ENCODE measurements at regions not wholly inside any gene's neighbourhood (a gene's known extent, or its start where the extent isn't known, plus 50 kb on each side); places are given as distances from the start of the nearest gene placed in this dataset.
A peak's percentile ranks its signal among the peaks of the same experiment; 100 is the strongest.

DNA sequence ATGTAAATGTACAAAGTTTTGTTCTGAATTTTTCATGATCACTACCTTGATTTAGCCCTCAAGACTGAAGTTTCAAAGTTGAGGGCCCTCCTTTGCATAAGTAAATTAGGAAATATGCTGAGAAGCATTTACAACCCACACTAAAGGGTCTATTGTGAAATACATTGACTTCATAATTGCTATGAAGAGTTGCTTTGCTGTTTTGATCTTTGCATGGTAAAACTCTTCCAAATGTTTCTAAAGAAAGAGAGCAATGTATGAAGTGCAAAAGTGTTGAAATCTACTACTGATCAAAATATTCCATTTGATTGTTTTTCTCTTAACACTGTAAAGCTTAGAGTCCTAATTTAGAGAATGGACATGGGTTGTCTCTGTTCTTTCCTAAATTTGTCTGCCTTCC, 77.2 kb downstream of the C7orf25 start:
- no peaks in the 10 kb centered on the region for H3K36me3 Mint-ChIP-seq (ENCODE audit: low read depth)
- CTCF ChIA-PET: interaction anchor here (0.8 to 1.0 kb wide), 2 partner anchors 42 to 107 kb away, joined by 3 read pairs; no protein-coding TSS in a partner anchor
- intact Hi-C loops (cut with micrococcal nuclease): no loop called here
- TF ChIP-seq, protein P1, sequence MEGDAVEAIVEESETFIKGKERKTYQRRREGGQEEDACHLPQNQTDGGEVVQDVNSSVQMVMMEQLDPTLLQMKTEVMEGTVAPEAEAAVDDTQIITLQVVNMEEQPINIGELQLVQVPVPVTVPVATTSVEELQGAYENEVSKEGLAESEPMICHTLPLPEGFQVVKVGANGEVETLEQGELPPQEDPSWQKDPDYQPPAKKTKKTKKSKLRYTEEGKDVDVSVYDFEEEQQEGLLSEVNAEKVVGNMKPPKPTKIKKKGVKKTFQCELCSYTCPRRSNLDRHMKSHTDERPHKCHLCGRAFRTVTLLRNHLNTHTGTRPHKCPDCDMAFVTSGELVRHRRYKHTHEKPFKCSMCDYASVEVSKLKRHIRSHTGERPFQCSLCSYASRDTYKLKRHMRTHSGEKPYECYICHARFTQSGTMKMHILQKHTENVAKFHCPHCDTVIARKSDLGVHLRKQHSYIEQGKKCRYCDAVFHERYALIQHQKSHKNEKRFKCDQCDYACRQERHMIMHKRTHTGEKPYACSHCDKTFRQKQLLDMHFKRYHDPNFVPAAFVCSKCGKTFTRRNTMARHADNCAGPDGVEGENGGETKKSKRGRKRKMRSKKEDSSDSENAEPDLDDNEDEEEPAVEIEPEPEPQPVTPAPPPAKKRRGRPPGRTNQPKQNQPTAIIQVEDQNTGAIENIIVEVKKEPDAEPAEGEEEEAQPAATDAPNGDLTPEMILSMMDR (IDR thresholded peaks at IDR 0.05): no peak
- H3K27me3 Mint-ChIP-seq: peaks cover 25% of the 10 kb centered on the region
- no peak overlapping the region for H3K4me3 Mint-ChIP-seq
- H3K27ac Mint-ChIP-seq: no peak overlapping the region
- DNase-seq: no peak
- ATAC-seq: no peak
- no peaks in the 10 kb centered on the region for H3K4me1 Mint-ChIP-seq (ENCODE audit: low read depth)
- no peaks in the 10 kb centered on the region for H3K9me3 Mint-ChIP-seq
- POLR2A ChIA-PET: no interaction called here

- TF ChIP-seq, protein P1 (IDR thresholded peaks at IDR 0.05): no peak
- CTCF ChIA-PET: no interaction called here
- Mint-ChIP-seq H3K27ac (no peak overlapping the region), H3K36me3 (ENCODE audit: low read depth) (no peaks in the 10 kb centered on the region), H3K9me3 (no peaks in the 10 kb centered on the region), H3K27me3 (peaks cover 22% of the 10 kb centered on the region), H3K4me3 (no peak overlapping the region), H3K4me1 (ENCODE audit: low read depth) (no peaks in the 10 kb centered on the region)
- POLR2A ChIA-PET: no interaction called here
- no peak for ATAC-seq
- DNase-seq: no peak
- intact Hi-C loops (cut with micrococcal nuclease): no loop called here
These were observed 78.5 kb downstream of the C7orf25 start for GRCh38 chr7:42833411-42833810.

DNA sequence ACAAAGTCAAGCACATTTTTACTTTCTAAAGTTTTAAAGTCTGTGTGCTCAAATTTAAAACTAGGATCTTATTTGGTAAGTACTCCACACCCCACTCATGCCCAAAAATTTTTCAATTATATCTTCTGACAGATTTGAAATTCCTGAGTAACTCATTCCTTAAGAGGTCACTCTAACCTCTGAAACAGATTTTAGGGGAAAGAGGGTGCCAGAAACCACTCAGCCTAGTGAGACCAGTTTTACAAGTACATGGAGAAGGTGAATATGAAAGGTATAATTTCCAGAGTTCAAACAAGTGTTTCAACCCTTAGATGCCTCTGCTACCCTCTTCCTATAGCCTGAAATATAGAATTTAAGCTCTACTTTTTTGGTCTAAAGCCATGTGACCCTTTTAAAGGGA, 79.2 kb downstream of the C7orf25 start:
- CTCF ChIA-PET: interaction anchor here (1.1 to 2.0 kb wide), 2 partner anchors 889 to 892 kb away, joined by 3 to 5 read pairs; no protein-coding TSS in a partner anchor
- POLR2A ChIA-PET: no interaction called here

DNA sequence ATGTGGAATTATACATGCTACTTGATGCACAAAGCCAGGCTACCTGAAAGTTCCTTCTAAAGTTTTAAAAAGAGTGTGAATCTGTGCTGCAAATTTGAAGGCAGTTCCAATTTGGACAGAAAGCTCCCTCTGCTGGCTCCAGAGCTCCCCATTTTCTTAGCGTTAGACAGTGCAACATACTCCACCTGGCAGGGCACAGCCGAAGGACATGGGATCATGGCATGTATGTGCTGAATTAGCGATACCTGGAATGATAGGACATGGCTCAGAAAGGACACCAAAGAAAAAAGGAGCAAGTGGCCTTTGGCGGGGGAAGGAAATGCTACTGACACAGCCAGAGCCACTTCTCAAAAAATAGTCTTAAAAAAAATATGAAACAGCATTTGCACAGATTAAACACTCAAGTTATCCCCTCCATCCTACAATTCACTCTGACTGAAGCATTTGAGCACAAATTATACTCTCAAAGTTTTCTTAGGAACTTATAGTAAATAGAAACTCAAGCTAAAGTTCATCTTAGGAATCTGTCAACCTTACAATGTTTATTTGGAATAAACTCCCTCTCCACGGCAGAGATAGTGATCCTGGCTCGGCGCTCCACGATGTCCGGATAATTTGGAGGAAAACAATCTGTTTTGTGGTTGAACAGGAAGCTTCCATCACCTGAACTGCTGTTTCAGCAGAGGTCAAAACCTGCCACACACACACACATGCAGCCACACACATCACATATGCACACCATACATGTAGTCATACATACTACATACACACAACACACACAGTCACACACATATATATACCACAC, 80.0 kb downstream of the C7orf25 start:
- TF ChIP-seq, protein P1 (IDR thresholded peaks at IDR 0.05): no peak
- CTCF ChIA-PET: interaction anchor here (1.1 to 2.0 kb wide), 2 partner anchors 889 to 891 kb away, joined by 3 to 5 read pairs; no protein-coding TSS in a partner anchor
- H3K9me3 Mint-ChIP-seq: no peaks in the 10 kb centered on the region

More for the DNA sequence above, 79.2 kb downstream of the C7orf25 start:
- no peaks in the 10 kb centered on the region for H3K4me1 Mint-ChIP-seq (ENCODE audit: low read depth)
- no peak overlapping the region for H3K4me3 Mint-ChIP-seq
- no peaks in the 10 kb centered on the region for H3K9me3 Mint-ChIP-seq
- no peaks in the 10 kb centered on the region for H3K36me3 Mint-ChIP-seq (ENCODE audit: low read depth)
- ATAC-seq (no peak), DNase-seq (no peak)
- H3K27ac Mint-ChIP-seq: no peak overlapping the region
- intact Hi-C loops (cut with micrococcal nuclease): no loop called here
- H3K27me3 Mint-ChIP-seq: peaks cover 16% of the 10 kb centered on the region
- TF ChIP-seq, protein P1 (IDR thresholded peaks at IDR 0.05): no peak

GRCh38 chr7:42831006-42831717, 80.7 kb downstream of the C7orf25 start:
- CTCF ChIA-PET: interaction anchor here (1.1 to 2.0 kb wide), 2 partner anchors 888 to 890 kb away, joined by 3 to 5 read pairs; no protein-coding TSS in a partner anchor
- POLR2A ChIA-PET: interaction anchor here (0.6 kb wide), 1 partner anchor 730 kb away, joined by 3 read pairs; no protein-coding TSS in a partner anchor
- DNase-seq (no peak), ATAC-seq (no peak)
- intact Hi-C loops (cut with micrococcal nuclease): no loop called here
- no peaks in the 10 kb centered on the region for H3K4me1 Mint-ChIP-seq (ENCODE audit: low read depth)
- H3K4me3 Mint-ChIP-seq: no peak overlapping the region
- no peaks in the 10 kb centered on the region for H3K9me3 Mint-ChIP-seq
- TF ChIP-seq, protein P1 (IDR thresholded peaks at IDR 0.05): no peak
- no peaks in the 10 kb centered on the region for H3K36me3 Mint-ChIP-seq (ENCODE audit: low read depth)
- H3K27me3 Mint-ChIP-seq: peaks cover 14% of the 10 kb centered on the region
- H3K27ac Mint-ChIP-seq: no peak overlapping the region

More for the DNA sequence above, 80.0 kb downstream of the C7orf25 start:
- intact Hi-C loops (cut with micrococcal nuclease): no loop called here
- Mint-ChIP-seq H3K27ac (no peak overlapping the region), H3K27me3 (peaks cover 14% of the 10 kb centered on the region), H3K4me3 (no peak overlapping the region), H3K36me3 (ENCODE audit: low read depth) (no peaks in the 10 kb centered on the region), H3K4me1 (ENCODE audit: low read depth) (no peaks in the 10 kb centered on the region)
- POLR2A ChIA-PET: no interaction called here
- ATAC-seq (no peak), DNase-seq (peak; percentile 15)

Data from activated CD8-positive, alpha-beta T cell treated with anti-CD3 and anti-CD28 coated beads for 36 hours (primary cell).